GM10266 (cell line): ENCODE measurements at regions not wholly inside any gene's neighbourhood (a gene's known extent, or its start where the extent isn't known, plus 50 kb on each side); places are given as distances from the start of the nearest gene placed in this dataset.

Experiments used
- DNase-seq: peaks from one replicate; pipeline ENCODE4 v3.0.0; 2012; ENCODE audit errors: extremely low spot score
- TF ChIP-seq, protein P1 (sequence below): IDR thresholded peaks from 2 replicates; pipeline ENCODE4 v1.5.1; 2012; ENCODE audit warnings: mild to moderate bottlenecking, low read depth; ENCODE audit not compliant: control insufficient read depth, insufficient read depth; ENCODE audit errors: missing control alignments

DNA sequence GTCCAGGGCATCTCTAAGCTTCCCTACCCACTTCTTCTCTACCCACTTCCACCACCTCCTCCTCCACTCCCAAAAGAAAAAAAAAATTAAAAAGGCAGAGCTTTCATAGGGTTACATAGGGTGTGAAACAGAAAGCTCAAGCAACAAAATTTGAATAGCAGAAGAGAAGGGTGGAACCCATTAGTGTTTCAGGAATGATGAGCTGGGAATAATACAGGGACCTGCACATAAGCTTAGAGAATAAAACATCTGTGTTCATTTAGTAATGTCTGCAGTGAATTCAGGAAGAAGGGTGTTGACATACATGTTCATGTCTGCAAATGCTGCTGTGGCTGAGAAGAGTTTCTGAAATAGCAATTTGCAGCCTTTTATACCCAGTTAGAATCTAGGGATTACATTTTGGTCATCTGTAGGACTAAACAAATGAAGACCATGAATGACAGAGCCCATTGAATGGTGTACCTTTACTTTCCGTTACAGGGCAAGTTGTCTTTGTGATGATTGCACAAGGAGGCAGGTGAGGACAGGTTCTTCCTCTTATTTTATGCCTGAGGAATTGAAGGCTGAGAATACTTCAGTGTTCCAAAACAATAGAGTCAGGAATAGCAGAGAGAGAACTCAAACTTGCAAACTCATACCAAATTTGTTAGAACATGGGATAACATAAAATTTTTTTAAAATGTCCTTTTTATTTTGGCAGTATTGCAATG, 975.1 kb downstream of the TFAP2A start:
- TF ChIP-seq, protein P1, sequence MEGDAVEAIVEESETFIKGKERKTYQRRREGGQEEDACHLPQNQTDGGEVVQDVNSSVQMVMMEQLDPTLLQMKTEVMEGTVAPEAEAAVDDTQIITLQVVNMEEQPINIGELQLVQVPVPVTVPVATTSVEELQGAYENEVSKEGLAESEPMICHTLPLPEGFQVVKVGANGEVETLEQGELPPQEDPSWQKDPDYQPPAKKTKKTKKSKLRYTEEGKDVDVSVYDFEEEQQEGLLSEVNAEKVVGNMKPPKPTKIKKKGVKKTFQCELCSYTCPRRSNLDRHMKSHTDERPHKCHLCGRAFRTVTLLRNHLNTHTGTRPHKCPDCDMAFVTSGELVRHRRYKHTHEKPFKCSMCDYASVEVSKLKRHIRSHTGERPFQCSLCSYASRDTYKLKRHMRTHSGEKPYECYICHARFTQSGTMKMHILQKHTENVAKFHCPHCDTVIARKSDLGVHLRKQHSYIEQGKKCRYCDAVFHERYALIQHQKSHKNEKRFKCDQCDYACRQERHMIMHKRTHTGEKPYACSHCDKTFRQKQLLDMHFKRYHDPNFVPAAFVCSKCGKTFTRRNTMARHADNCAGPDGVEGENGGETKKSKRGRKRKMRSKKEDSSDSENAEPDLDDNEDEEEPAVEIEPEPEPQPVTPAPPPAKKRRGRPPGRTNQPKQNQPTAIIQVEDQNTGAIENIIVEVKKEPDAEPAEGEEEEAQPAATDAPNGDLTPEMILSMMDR, result no peak
- no peak for DNase-seq

DNA sequence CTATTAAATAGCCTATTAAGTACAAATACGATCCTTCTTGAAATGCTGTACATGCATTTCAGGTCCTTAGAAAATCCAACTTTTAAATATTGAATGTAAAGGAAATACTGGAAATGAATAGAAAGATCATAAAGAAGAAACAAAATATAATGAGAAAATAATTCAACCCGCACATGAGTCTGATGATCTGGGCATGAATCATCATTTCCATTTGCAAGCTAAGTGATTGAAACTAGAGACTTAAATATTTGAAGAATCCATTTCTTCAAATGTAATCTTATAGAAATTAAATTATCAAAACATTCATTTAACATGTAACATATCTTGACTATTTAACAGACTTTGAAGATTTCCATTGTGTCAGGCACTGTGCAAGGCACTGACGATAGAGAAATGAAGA, 977.0 kb downstream of the TFAP2A start:
- no peak for DNase-seq
- TF ChIP-seq, protein P1, result no peak

DNA sequence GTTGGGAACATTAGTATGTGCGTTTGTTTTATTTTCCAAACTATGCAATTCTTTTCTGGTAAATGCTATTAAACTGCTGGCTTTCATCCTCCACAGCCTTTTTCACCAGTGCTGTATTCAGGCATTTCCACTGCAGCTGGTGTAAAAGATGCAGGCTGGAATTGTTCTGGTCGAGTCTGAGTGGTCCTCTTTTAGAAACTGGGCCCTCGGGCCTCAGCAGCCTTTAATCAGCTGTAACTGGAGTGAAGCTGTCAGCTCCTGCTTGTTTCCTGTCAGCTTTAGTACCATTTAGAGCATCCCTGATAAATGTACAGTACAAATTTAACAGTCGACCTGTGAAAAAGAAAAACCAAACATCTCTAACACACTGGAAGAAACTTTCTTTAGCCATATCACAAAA, 979.6 kb downstream of the TFAP2A start:
- no peak for DNase-seq
- TF ChIP-seq, protein P1, result no peak

DNA sequence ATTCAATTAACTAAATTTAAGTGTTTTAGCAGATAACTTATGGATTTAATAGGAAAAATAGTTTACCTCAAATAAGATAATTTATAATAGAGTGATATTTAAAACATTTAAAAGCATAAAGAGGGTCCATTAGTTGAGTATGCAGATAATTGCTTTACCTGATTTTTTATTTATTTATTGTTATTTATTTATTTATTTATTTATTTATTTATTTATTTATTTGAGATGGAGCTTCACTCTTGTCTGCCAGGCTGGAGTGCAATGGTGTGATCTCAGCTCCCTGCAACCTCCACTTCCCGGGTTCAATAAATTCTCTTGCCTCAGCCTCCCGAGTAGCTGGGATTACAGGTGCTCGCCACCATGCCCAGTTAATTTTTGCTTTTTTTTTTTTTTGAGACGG, 982.9 kb downstream of the TFAP2A start:
- no peak for DNase-seq
- TF ChIP-seq, protein P1, result no peak

DNA sequence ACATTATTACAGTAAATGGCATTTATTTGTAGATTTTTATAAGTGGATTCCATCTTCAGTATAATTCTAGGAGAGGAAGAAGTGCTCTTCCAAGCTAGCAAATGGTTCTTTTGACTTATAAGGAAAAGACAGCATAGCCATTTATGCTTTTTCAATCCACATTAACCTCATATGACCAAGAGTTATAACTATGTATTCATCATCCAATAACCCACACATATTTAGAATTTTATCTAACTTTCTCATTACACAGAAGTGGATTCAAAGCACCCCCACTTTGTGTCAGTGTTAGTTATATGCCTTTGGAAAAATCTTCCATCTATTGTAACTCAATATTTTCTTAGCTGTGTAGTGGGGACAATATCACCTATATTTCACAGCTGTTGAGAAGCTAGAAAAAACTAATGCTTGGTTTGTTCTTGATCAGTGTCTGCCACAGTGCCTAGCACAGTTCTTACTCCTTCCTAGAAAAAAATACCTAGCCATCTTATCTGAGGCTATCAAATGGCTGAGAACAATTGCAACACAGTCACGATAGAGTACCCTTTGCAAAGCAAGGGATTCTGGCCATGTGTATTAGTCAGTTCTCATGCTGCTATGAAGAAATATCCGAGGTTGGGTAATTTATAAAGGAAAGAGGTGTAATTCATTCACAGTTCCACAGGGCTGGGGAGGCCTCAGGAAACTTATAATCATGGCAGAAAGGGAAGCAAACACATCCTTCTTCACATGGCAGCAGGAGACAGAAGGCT, 986.3 kb downstream of the TFAP2A start:
- TF ChIP-seq, protein P1, result no peak
- DNase-seq, result no peak

DNA sequence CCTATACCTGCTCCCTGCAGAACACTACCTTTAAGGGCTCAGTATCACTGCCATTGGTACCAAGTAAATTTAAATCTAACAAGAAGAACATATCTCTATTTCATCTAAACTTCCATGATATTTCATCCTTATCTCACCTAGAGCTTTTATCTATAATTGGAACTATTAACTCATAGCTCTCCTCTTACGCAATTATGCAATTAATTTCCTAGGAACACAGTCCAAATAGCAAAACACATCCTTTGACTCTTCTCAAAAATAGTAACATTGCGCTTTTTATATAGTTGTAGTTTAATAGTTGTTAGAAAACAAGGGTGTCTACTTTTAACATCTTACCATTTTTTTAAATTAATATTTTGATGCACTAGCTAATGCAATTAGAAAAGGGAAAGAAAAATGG, 986.8 kb upstream of the SLC35B3 start:
- no peak for DNase-seq
- TF ChIP-seq, protein P1, result no peak
